ENCODE measurements at regions not wholly inside any gene's neighbourhood (a gene's known extent, or its start where the extent isn't known, plus 50 kb on each side); places are given as distances from the start of the nearest gene placed in this dataset.

DNA sequence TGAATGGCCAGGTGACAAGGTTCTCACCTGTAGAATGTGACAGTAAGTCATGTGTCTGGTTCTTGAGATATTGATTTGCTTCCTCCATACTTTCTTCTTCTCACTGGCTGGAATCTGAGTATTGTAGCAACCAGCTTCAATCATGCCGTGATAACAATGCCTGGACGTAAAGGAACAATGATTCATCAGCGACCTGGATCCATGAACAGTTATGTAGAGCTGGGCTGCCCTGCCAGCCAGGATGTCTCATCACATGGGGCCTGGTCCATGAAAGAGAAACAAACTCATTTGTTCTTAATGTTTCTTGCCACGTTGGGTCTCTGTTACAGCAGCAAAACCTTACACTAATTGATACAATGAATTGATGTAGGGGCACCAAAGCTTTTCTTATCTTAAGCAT is 627.2 kb downstream of the TOX3 start:
- FAIRE-seq, result no peak

DNA sequence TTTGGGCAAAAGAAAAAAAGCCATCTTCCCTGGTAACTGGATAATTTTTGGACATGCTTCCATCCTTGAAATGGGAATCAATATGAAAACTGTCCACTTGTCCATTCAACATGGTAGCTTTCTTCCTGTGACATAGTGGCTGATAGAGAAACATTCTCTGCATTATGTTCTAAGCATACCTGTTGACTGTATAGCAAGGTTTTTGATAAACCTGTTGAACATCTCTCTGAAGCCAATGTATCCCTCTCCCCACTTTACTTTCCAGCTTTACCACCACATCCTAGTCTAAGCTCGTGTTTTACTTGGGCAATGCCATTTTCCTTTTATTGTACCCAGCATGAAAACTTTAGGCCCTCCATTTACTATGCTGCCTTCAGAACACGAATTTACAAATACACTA is 630.1 kb downstream of the TOX3 start:
- FAIRE-seq, result no peak
- DNase-seq (ENCODE audit: low spot score), result no peak

More for the DNA sequence above, 627.2 kb downstream of the TOX3 start:
- DNase-seq (ENCODE audit: low spot score), result no peak

DNA sequence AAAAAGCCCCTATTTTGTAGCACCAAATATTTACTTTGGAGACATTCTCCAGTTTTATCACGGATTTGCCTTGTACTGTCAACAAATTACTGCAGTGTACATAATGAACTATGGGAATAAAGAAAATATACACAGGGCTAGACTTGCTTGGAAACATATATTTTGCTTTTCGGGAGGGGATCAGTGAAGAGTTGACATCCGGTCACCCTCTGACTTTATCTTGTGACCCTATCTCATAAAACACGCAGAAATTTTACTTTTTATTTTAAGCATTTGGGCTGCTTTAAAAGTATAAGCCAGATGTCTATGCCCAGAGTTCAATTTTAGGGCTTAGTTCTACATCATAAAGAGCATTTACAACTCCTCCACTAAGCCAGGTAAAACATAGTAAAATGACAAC is 630.7 kb downstream of the TOX3 start:
- FAIRE-seq (no peak), DNase-seq (ENCODE audit: low spot score) (no peak)

DNA sequence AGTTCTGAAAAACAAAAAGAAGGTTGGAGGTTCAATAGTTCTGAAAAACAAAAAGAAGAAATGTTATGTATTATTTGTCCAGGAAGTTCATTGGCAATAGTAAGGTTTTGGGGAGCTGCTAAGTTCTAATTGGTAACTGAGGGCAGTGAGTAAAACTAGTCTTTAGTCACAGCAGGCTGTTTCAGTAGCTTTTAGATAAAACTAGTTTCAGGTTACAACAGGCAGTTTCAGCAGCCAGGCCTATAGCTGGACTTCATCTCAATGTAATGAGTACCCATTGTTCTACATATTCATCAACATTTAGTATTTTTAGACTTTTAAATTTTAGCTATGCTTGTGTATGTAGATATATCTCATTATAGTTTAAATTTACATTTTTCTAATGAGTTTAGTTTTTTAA is 639.3 kb downstream of the TOX3 start:
- FAIRE-seq (no peak), DNase-seq (ENCODE audit: low spot score) (no peak)

DNA sequence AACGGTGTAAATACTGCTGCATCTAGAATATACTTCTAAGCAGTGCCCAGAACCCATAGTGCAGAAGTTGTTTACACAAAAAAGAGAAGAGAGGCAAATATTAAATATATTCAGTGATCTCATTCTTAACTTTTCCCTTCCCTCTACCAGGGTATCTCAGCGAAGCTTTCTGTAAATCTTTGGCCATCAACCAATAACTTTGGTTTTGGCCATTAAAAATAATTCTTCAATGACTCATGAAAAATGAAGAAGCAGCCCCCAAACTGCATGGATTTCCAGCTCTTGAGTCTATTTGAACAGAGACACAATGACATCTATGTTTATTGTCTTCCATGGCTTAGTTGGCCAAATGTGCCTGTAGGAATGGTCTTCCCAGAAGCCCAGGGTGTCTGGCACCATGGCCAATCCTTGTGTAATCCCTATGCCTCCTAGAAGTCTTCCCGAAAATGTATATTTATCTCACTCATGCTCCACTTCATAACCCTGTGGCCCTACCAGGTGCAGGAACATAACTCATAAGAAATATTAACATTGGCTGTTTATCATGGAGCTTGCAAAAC is 646.6 kb downstream of the TOX3 start:
- DNase-seq (ENCODE audit: low spot score) (no peak), FAIRE-seq (no peak)

DNA sequence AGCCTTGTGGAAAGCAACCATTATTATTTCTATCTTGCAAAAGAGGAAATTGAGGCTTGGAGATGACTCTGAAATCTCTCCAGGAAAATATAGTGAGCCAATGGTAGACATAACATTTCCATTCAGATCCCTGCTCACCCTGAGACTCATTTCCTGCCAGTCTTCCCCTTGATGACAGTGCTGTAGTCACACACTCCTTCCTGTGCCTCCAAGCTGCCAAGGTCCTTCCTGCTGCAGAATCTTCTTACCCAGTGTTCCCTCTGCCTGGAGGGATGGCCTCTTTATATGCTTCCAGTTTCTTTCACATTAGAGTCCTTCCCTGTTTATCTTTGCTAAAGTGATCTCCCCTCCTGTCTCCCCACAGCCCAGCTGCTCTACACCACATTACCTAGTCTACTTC is 648.1 kb downstream of the TOX3 start:
- no peak for FAIRE-seq

DNA sequence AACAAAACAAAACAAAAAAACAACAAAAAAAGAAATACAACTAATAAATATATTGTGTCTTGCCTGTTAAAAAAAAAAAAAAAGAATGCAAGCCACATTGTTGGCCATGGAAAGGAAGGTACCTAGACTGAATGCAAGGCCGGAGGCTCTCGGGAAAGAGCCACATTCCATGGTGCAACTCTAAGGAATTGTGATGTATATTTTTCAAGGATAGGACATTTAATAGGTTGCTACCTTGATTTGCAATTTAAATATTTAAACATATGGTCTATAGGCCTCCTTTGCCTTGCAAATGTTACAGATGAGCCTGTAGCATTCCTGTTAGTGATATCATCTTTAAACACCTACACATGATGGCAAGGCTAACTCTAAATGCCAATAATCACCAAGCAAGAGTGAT is 650.9 kb downstream of the TOX3 start:
- no peak for DNase-seq (ENCODE audit: low spot score)
- FAIRE-seq, result no peak

More for the DNA sequence above, 648.1 kb downstream of the TOX3 start:
- DNase-seq (ENCODE audit: low spot score), result no peak

DNA sequence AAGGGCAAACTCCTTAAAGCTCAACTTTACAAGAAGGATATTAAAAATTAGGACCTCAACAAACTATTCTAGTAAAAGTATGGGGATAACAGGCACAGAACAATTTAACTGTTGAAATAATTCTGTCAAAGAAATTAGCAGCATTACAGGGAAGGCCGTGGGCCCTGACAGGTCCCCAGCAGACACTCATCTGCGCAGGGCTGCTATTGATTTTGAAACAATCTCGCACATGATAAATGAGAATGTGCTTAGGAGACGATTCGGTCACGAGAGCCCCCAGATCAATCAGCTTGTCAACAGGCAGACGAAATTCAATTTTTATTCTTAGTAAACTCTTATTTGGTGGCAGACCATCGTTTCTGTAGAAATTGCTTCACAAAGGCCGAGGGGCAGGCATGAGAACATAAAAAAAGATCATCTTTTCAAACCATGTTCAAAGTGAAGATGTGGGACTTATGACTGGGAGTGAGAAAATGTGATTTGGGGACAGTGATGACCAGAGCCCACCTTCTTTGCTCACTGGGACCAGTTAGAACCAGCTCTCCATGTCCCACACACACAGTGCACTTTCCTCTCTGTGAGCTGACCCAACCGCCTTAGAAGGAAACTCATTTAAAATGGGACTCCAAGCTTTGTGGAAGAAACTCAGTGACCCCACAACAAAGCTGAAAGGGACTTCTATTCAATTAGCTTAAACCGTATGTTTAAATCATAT is 654.5 kb downstream of the TOX3 start:
- DNase-seq (ENCODE audit: low spot score), result no peak

DNA sequence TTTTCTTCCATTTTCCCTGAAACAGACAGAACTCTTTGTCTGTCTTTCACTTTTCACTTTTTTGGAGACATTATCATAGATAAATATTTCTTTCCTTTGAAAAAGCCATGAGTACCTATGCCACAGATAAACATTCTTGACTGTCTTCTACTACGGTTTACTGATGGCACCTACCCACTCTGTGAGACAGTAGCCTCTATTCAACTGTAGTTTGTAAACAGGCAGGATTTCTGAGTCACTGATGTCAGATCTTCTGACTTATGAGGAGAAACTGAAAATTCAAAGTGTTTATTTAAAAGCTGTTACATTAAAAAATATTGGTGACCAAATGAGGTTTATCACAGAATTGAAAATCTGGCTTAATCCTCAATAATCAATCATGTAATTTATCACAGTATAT is 658.4 kb downstream of the TOX3 start:
- FAIRE-seq, result no peak

More for the DNA sequence above, 654.5 kb downstream of the TOX3 start:
- FAIRE-seq, result no peak

DNA sequence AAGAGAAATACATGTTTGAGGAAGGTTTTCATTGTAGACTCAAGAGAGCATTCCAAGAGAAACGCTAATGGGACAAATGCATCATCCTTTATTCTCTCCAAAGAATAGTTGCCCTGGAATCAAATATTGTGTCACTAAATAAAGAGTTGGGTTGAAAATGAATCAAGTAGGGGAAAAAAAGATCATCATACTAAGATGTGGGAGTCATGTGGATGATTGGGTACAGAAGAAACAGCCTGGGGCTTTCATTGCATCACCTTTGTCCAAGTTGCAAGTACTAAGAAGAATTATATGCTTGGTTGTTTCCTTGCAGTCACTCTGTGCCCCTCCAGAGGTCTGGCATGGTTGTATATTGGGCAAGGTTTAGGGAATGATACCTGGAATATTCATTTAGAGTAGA is 658.9 kb downstream of the TOX3 start:
- DNase-seq (ENCODE audit: low spot score) (no peak), FAIRE-seq (no peak)

More for the DNA sequence above, 658.4 kb downstream of the TOX3 start:
- no peak for DNase-seq (ENCODE audit: low spot score)

DNA sequence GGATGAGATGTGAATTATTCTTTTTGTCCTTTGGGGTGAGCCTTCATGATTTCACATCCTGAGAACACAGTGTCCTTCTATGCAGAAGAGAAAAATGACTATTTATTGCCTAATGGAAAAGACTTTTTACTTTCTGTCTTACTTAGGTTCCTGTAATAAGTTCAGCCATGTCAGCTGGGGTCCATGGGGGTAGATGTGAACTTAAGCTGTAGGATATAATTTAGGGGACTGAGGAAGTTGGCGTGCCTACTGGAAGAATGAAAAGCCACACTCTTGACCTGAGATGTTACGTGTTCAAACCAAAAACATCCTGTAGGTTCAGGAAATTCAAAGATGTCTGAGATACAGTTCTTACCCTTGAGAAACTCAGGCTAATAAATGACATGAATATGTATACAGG is 660.5 kb downstream of the TOX3 start:
- no peak for DNase-seq (ENCODE audit: low spot score)

DNA sequence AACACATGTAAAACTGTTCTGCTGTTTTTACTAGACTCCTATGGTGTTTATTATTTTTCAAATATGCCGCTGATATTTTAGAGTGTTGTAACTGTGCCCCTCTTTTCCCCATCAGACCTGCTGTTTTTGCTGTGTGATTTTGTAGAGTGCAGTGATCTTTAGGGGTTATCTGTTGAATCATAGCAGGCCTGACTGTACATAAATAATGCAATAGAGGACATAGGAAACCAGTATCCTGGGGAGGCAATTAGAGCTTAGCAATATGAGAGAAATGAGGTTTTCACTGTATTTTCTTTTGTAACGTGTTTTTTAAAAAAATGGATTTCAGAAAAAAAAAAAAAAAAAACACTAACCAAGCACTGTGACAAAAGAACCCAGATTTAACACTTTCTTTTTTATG is 662.2 kb downstream of the TOX3 start:
- DNase-seq (ENCODE audit: low spot score), result no peak
- no peak for FAIRE-seq

More for the DNA sequence above, 660.5 kb downstream of the TOX3 start:
- FAIRE-seq, result no peak

DNA sequence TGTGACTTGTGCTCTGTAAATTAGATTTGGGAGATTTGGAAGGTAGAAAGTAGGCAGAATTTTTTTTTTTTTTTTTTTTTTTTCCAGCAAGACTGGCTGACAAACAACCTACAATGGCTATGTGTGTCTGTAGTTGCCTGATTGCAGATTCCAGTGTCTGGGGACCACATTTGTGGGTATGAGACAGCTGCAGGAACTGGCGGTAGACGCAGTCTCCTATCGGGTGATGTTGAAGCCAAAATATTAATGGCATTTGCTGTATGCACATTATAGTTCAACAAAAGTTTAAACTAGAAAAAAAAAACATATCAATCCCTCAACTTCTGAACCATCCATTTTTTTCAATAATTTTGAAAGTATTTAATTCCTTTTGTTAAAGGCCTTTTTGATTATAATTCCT is 665.2 kb downstream of the TOX3 start:
- no peak for FAIRE-seq
- DNase-seq (ENCODE audit: low spot score), result no peak

DNA sequence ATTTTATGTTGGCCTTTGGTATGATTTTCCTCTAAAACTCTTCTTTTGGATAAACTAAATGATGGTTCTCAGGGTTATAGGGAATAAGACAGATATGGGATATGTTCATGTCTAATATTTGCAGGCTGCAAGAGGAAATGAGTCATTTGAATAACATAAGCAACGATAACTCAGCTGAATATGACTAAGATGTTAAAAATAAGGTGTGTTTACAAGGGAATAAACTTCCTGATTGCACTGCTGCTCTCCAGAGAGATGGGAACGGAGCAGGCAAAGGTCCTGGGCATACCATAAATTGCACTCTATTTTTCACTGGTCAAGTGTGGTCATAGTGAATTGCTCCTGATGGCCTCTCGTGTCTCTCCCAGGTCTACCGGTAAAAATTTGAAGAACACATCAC is 666.2 kb downstream of the TOX3 start:
- no peak for FAIRE-seq
- DNase-seq (ENCODE audit: low spot score), result no peak

DNA sequence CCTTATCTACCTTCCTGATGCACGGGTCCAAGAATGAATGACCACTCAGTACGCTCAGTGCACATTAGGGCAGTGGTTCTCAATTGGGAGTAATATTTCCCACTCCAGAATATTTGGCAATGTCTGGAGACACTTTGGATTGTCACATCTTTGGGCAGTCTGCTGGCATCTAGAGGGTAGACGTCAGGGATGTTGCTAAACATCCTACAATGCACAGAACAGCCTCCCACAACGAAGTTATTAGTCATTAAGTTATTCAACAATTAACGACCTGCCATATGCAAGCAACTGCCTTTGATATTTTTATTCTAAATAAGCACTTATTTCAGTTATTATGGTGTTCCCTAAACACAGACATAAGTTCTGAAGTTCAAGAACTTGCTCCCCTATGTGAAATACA is 669.3 kb downstream of the TOX3 start:
- FAIRE-seq (no peak), DNase-seq (ENCODE audit: low spot score) (no peak)

DNA sequence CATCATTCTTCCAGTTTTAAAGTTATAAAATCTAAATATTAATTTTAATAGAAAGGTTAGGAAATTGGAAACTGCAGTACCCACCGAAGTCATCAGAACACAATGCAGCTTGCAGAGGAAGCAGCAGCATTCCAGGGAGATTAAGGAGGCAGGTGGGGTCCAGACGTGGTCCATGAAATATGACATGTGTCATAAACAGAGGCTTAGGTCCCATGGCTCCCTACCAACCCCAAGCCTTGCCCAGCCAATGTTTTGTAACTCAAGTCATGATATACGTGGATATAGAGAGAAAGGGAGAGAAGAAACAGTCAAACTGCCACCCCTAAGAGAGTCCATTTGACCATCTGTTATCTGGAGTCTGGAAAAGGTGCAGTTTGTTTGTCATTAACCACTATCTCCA is 670.0 kb downstream of the TOX3 start:
- no peak for FAIRE-seq
- DNase-seq (ENCODE audit: low spot score), result no peak

DNA sequence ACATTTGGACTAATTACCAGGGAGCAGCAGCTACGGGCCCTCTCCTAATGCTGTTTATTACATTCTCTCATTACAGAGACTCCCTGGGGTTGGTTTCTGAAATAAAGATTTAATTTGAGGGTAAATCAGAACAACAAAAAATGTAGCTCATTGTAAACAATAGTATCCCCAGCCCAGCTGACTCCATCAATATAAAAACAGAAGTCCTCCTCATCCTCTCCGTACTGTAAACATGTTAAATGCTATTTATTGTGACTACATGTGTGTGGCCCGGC is 670.4 kb downstream of the TOX3 start:
- FAIRE-seq, result no peak

DNA sequence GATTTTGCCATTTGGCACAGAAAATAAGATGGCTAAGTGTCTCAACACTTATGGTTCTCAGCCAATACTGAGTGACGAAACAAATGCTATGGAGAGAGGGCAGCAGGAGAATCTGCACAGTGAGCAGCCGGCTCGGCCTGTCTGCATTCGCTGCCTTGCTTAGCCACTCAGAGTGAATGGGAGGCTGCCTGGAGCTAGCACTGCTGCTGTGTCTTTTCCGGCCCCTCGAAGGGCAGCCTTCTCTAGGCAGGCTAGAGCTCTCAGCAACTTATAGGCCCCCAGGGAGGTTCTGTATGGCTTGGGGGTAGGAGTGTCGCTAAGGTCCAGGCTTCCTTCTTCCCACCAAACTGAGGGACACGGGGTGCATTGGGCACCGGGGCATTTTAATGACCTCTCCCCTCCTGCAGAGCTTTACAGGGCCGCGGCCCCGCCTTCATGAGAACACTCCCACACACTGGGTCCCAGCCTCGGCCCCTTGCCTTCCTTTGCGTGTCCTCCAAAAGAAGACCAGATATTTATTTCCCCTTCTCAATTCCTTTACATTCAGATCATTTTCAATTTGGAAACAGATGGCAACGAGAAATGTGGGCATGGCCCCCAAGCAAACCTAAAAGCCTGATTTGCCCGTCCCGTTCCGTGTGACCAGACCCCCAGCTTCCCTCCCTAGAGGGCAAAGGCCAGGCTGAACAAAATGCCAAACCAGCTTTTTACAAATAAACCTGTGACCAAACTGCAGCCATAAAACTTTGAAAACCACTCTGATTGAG is 670.9 kb downstream of the TOX3 start:
- FAIRE-seq (no peak), DNase-seq (ENCODE audit: low spot score) (no peak)

More for the DNA sequence above, 670.4 kb downstream of the TOX3 start:
- no peak for DNase-seq (ENCODE audit: low spot score)

DNA sequence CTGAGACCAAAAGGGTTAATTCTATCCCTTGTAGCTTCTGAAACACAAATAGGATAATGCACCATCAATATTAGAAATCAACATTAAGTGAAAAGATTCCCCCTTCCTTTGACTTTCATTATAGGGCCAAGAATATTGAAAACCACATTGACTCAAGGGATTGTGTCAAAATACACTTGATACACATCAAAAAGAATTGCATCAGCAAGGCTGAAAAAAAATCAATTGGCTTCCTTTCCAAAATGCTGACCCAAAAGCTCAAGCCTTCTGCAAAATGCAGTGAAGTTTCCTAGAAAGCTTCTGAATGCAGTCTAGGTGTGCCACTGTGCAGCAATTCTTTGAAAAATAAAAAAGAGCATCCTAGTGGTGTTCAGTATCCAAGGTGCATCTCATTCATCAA is 674.4 kb downstream of the TOX3 start:
- FAIRE-seq (no peak), DNase-seq (ENCODE audit: low spot score) (no peak)

DNA sequence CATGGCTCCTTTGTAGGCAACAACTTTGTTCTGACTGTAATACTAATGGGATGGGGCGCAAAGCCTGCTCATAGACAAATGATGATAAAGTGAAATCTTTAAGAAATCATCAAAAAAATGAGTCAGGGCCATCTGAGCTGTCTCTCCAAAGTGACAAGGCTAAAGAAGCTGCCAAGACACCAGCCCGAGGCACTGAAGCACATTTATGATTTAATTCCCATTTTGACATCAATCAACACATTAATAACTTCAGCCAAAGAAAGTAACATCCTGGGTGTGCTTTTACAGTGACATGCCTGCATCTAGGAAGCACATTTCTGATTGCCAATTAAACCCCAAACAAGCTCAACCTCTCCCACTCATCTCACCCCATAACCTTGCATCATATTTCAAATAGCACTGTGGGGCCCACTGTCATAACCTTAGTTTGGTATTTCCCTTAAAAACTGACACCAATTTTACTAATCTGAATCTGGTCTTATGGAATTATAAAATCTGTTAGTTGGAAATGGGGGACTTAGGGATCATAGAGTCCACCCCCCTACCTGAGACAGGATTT is 676.6 kb downstream of the TOX3 start:
- no peak for FAIRE-seq

DNA sequence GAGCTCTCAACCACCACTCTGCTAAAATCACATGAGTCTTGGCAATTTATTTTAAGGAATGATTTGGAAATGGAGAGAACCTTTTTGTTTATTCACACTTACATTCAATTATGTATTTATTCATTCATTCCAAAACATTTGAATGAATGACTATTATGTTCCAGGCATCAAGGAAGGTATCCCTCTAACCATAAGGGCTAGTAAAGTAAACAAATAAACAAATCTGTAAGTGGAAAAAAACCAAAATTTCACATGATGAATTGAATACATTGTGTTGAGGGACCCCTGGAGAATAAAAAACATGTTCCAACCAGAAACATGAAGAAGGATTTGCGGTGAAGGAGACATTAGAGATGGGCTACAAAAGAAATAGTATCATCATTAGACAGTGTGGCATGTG is 677.8 kb downstream of the TOX3 start:
- DNase-seq (ENCODE audit: low spot score), result no peak
- no peak for FAIRE-seq

More for the DNA sequence above, 676.6 kb downstream of the TOX3 start:
- DNase-seq (ENCODE audit: low spot score), result no peak

DNA sequence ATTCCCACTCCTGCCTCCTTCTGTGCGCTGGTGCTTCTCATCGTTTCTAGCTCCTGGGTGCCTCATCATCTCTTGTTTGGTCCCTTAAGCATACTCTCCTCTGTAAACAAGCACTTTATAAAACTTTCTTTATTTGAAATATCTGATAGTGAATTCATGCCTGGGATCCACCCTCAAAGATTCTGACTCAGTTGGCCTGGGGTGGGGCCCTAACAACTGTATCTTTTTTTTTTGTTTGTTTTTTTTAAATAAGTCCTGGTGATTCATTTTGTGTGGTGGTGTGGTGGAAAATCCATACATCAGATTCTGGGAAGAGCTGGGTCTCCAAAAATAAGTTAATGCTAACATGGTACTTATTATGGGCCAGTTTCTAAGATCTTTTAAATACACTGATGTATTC is 678.3 kb downstream of the TOX3 start:
- no peak for DNase-seq (ENCODE audit: low spot score)
- no peak for FAIRE-seq
